SK-N-DZ (cell line): ENCODE measurements at regions not wholly inside any gene's neighbourhood (a gene's known extent, or its start where the extent isn't known, plus 50 kb on each side); places are given as distances from the start of the nearest gene placed in this dataset.

ENCODE experiments used
- DNase-seq: peaks from one replicate; pipeline ENCODE4 v3.0.0-alpha.2; 2015; ENCODE audit warnings: low spot score

- DNase-seq, result no peak
Observed at GRCh38 chr4:12875640-12876243, 608.4 kb downstream of the RAB28 start.

- no peak for DNase-seq
Observed at GRCh38 chr4:12873351-12873750, 610.8 kb downstream of the RAB28 start.

GRCh38 chr4:12861422-12861821 is 622.7 kb downstream of the RAB28 start:
- DNase-seq, result no peak

GRCh38 chr4:12852338-12853307 is 631.5 kb downstream of the RAB28 start:
- DNase-seq, result peak; percentile 40

- no peak for DNase-seq
Observed at GRCh38 chr4:12846368-12846767, 637.8 kb downstream of the RAB28 start.

- no peak for DNase-seq
Observed at GRCh38 chr4:12844141-12844540, 640.0 kb downstream of the RAB28 start.

- no peak for DNase-seq
Observed at GRCh38 chr4:12827966-12828365, 656.2 kb downstream of the RAB28 start.

GRCh38 chr4:12791536-12791935 is 692.6 kb downstream of the RAB28 start:
- DNase-seq, result no peak

- no peak for DNase-seq
Observed at GRCh38 chr4:12787261-12787660, 696.9 kb downstream of the RAB28 start.

GRCh38 chr4:12778706-12779105 is 705.4 kb downstream of the RAB28 start:
- DNase-seq, result no peak

- DNase-seq, result no peak
Observed at GRCh38 chr4:12778191-12778590, 705.9 kb downstream of the RAB28 start.

- no peak for DNase-seq
Observed at GRCh38 chr4:12770351-12770750, 713.8 kb downstream of the RAB28 start.

GRCh38 chr4:12761694-12762093 is 722.4 kb downstream of the RAB28 start:
- DNase-seq, result no peak

GRCh38 chr4:12747154-12747553 is 737.0 kb downstream of the RAB28 start:
- DNase-seq, result no peak

GRCh38 chr4:12746221-12746620 is 737.9 kb downstream of the RAB28 start:
- no peak for DNase-seq

- no peak for DNase-seq
Observed at GRCh38 chr4:12734586-12734985, 749.6 kb downstream of the RAB28 start.

- DNase-seq, result peak; percentile 16
Observed at GRCh38 chr4:12729384-12729783, 754.8 kb downstream of the RAB28 start.

GRCh38 chr4:12724510-12724909 is 759.6 kb downstream of the RAB28 start:
- DNase-seq, result no peak

GRCh38 chr4:12723849-12724447 is 760.2 kb downstream of the RAB28 start:
- no peak for DNase-seq

GRCh38 chr4:12716896-12717295 is 767.2 kb downstream of the RAB28 start:
- no peak for DNase-seq

GRCh38 chr4:12712648-12713339 is 771.3 kb downstream of the RAB28 start:
- no peak for DNase-seq
